NCI-H1436 (cell line): ENCODE measurements at regions not wholly inside any gene's neighbourhood (a gene's known extent, or its start where the extent isn't known, plus 50 kb on each side); places are given as distances from the start of the nearest gene placed in this dataset.
"Not testable (repeated sequence)": the region's sequence is repeated elsewhere in the genome, so short reads cannot be mapped to it uniquely, and the experiment has no call there.

Experiments
- DNase-seq: peaks from one replicate; lab custom pipeline; 2025; lab: John Stamatoyannopoulos, UW

GRCh38 chr2:146403546-146404160, 1441.2 kb upstream of the ACVR2A start:
- not testable (repeated sequence) for DNase-seq

GRCh38 chr2:146392631-146393030, 1452.2 kb upstream of the ACVR2A start:
- no peak for DNase-seq

- no peak for DNase-seq
These were observed 1452.6 kb upstream of the ACVR2A start for GRCh38 chr2:146392186-146392585.

- no peak for DNase-seq
These were observed 1456.1 kb upstream of the ACVR2A start for GRCh38 chr2:146388757-146389156.

- DNase-seq = no peak
These were observed 1458.7 kb upstream of the ACVR2A start for GRCh38 chr2:146386096-146386495.

GRCh38 chr2:146385031-146385430, 1459.8 kb upstream of the ACVR2A start:
- DNase-seq = no peak

- DNase-seq = no peak
These were observed 1468.2 kb upstream of the ACVR2A start for GRCh38 chr2:146376511-146377064.

- DNase-seq = no peak
These were observed 1470.3 kb upstream of the ACVR2A start for GRCh38 chr2:146374505-146374904.

- DNase-seq = not testable (repeated sequence)
These were observed 1473.5 kb upstream of the ACVR2A start for GRCh38 chr2:146371364-146371763.

- DNase-seq = no peak
These were observed 1474.0 kb upstream of the ACVR2A start for GRCh38 chr2:146370826-146371225.

- no peak for DNase-seq
These were observed 1478.6 kb upstream of the ACVR2A start for GRCh38 chr2:146366276-146366675.

GRCh38 chr2:146365041-146365440, 1479.8 kb upstream of the ACVR2A start:
- no peak for DNase-seq

- no peak for DNase-seq
These were observed 1481.1 kb upstream of the ACVR2A start for GRCh38 chr2:146363731-146364130.

- DNase-seq = no peak
These were observed 1493.1 kb upstream of the ACVR2A start for GRCh38 chr2:146351689-146352088.

- DNase-seq = no peak
These were observed 1495.5 kb upstream of the ACVR2A start for GRCh38 chr2:146349334-146349733.

GRCh38 chr2:146324951-146325350, 1519.9 kb upstream of the ACVR2A start:
- no peak for DNase-seq

- DNase-seq = no peak
These were observed 1521.3 kb upstream of the ACVR2A start for GRCh38 chr2:146323564-146323963.

GRCh38 chr2:146321175-146321574, 1523.7 kb upstream of the ACVR2A start:
- no peak for DNase-seq

- DNase-seq = no peak
These were observed 1526.9 kb upstream of the ACVR2A start for GRCh38 chr2:146317959-146318358.

GRCh38 chr2:146312899-146313298, 1531.9 kb upstream of the ACVR2A start:
- no peak for DNase-seq

GRCh38 chr2:146305164-146305563, 1539.7 kb upstream of the ACVR2A start:
- DNase-seq = no peak

- no peak for DNase-seq
These were observed 1543.5 kb upstream of the ACVR2A start for GRCh38 chr2:146301287-146301686.

- no peak for DNase-seq
These were observed 1549.7 kb upstream of the ACVR2A start for GRCh38 chr2:146295080-146295670.

- DNase-seq = no peak
These were observed 1557.5 kb upstream of the ACVR2A start for GRCh38 chr2:146287281-146287680.
